T-helper 2 cell treated with Interferon-gamma antibody and Interleukin-4, amounts not matched to agents 100 ng/mL and 5 ng/mL, for 36 hours (primary cell): ENCODE measurements at regions not wholly inside any gene's neighbourhood (a gene's known extent, or its start where the extent isn't known, plus 50 kb on each side); places are given as distances from the start of the nearest gene placed in this dataset.

ENCODE experiments used
- intact Hi-C: fragments of 100-400 bp; cut with micrococcal nuclease; formaldehyde crosslinking; loops from one replicate; pipeline ENCODE4 v1.15.1; 2023

- intact Hi-C loops = no loop called here
These were observed 391.3 kb upstream of the XYLT1 start for GRCh38 chr16:17861981-17862479.

DNA sequence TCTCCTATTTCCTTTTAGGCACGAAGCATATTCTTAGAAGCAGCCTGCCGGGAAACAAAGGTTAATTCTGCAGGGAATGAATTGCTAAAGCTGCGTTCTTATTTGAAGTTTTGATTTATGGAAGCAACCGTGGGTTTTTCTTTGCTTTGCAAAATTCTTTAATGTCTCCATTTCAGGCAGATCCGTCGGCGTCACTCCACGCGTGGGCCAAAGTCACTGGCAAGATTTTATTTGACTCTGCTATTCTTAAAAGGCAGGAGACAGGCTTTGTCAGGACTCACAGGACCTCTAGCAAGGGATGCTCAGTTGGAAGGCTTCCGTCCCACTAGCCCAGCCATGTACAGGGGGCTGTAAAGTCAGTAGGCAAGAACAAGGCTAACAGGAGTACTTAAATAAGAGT, 387.3 kb upstream of the XYLT1 start:
- intact Hi-C loops = no loop called here

GRCh38 chr16:17853958-17854357, 383.2 kb upstream of the XYLT1 start:
- intact Hi-C loops = no loop called here

GRCh38 chr16:17852977-17853702, 382.4 kb upstream of the XYLT1 start:
- intact Hi-C loops = no loop called here

GRCh38 chr16:17850581-17851250, 380.0 kb upstream of the XYLT1 start:
- intact Hi-C loops = no loop called here

- intact Hi-C loops = no loop called here
These were observed 376.6 kb upstream of the XYLT1 start for GRCh38 chr16:17847234-17847795.

DNA sequence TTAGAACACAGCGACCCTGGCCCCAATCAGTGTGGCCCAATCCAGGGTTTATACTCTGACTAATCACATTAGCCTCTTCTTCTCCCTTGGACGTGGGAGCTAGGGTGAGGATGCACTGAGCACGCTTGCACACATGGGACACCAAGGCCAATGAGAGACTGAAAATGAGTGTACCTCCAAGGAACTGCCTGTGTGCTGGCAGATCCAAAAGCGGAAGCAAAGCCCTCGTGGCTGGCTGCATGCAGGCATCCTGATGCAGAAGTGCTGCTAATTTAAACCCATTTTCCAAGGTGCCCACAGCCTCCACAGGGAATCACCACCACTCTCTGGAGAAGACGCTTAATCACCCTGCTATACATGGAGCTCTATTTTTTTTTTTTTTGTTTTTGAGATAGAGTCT, 375.3 kb upstream of the XYLT1 start:
- intact Hi-C loops = no loop called here

- intact Hi-C loops = no loop called here
These were observed 374.3 kb upstream of the XYLT1 start for GRCh38 chr16:17845031-17845430.

GRCh38 chr16:17843905-17844304, 373.1 kb upstream of the XYLT1 start:
- intact Hi-C loops = no loop called here

GRCh38 chr16:17839907-17840306, 369.1 kb upstream of the XYLT1 start:
- intact Hi-C loops = no loop called here

GRCh38 chr16:17839272-17839671, 368.5 kb upstream of the XYLT1 start:
- intact Hi-C loops = no loop called here

DNA sequence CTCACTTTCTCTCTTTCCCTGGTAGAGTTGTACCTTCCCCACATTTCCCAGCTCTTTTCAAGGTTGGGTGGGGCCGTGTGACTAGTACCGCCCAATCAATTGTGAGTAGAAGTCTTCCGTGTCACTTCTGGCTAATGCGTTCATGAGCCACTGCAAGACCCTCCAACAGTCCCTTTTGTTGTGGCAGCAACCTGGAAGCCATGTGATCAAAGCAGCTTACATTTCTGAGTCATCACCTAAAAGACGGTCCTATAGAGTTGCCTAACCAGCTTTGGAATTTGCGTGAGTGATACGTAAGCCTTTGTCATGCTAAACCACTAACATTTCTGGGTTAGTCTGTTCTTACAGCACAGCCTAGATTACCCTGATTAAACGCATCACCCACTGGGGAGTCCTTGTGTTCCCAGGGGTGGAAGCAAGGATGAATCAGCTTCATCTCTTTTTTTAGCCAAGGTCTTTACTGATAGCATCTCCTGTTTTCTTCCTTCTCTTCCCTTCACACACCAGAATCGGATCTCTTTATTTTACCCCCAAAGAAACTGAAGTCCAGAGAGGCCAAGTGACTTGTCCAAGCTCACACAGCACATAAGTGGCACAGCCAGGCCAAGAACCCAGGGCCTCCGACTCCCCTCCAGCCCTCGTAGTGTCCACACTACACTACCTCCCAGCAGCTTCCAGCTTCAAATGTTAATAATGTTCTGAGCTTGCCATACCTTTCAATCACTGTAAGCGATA, 366.3 kb upstream of the XYLT1 start:
- intact Hi-C loops = no loop called here

- intact Hi-C loops = no loop called here
These were observed 364.5 kb upstream of the XYLT1 start for GRCh38 chr16:17835118-17835876.

DNA sequence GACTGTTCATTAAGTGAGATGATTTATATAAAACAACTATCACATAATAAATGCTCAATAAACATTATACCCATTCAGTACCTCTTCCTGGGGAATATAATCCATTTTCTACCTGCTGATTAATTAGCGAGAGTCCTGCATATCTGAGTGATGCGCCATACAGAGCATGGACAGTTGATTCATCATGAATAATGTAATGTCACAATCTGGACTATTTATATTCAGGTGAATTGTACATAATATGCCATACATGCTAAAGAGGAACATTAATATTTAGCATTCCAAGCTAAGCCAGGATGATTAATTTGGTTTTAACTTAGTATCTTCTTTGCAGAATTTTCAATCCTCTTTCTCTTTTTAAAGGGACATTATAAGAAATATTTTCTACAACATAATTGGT, 362.0 kb upstream of the XYLT1 start:
- intact Hi-C loops = no loop called here

GRCh38 chr16:17831330-17831729, 360.6 kb upstream of the XYLT1 start:
- intact Hi-C loops = no loop called here

- intact Hi-C loops = no loop called here
These were observed 359.9 kb upstream of the XYLT1 start for GRCh38 chr16:17830651-17831050.

GRCh38 chr16:17829811-17830210, 359.1 kb upstream of the XYLT1 start:
- intact Hi-C loops = no loop called here

DNA sequence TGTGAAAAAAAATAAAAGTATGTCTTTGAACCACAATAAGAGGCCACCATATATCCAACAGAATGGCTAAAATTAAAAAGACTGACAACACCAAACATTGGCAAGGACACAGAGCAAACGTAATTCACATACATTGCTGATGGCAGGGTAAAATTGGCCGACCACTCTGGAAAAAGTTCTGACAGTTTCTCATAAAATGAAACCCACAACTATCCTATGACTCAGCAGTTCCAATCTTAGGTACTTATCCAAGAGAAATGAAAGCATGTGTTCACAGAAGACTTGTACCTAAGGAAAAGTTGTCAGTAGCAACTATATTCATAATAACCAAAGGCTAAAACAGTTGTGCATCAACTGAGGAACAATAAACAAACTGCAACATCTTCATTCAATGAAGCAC, 357.3 kb upstream of the XYLT1 start:
- intact Hi-C loops = no loop called here

DNA sequence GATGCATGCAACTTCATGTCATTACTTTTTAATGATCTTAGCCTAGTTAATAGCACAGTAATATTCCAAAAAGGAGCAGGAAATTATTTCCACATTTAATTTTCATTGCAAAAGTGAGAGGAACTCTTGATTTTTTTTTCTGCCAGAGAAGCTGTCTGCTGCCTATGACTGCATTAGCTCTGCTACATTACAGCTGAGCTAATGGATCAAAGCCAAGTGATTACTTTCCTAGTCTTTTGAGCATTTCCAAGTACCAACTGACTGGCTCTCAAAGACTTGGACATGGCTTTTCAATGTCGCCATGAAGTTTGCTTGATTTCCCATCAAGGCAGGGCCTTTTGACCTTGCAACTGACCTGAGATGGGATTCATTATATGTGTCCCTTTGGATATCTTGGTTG, 356.6 kb upstream of the XYLT1 start:
- intact Hi-C loops = no loop called here

GRCh38 chr16:17817943-17818342, 347.2 kb upstream of the XYLT1 start:
- intact Hi-C loops = no loop called here

DNA sequence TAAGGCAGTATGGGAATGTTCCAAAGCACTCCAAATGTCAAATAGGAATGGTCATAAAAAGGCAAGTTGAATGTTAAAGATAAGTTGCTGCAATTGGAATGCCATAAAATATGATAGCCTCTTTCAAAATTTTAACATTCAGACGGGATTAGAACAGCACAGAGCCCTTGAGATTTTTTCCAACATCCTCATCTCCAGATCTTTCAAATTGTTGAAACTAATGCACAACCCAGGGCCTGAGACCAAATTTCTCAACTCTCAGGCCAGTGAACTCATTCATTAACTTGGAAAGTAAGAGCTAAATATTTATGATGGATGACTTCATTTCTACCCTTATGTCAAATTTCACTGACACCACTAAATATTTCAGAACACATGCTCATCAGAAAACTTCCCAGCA, 346.5 kb upstream of the XYLT1 start:
- intact Hi-C loops = no loop called here
